GM21723 (cell line): ENCODE measurements at regions not wholly inside any gene's neighbourhood (a gene's known extent, or its start where the extent isn't known, plus 50 kb on each side); places are given as distances from the start of the nearest gene placed in this dataset.
"Not testable (repeated sequence)": the region's sequence is repeated elsewhere in the genome, so short reads cannot be mapped to it uniquely, and the experiment has no call there.

Experiments used
- ATAC-seq: cut with Tn5 transposase; IDR thresholded peaks from one replicate; pipeline ENCODE4 v1.9.1; 2021; ENCODE audit warnings: mild to moderate bottlenecking, moderate library complexity; ENCODE audit not compliant: unreplicated experiment

DNA sequence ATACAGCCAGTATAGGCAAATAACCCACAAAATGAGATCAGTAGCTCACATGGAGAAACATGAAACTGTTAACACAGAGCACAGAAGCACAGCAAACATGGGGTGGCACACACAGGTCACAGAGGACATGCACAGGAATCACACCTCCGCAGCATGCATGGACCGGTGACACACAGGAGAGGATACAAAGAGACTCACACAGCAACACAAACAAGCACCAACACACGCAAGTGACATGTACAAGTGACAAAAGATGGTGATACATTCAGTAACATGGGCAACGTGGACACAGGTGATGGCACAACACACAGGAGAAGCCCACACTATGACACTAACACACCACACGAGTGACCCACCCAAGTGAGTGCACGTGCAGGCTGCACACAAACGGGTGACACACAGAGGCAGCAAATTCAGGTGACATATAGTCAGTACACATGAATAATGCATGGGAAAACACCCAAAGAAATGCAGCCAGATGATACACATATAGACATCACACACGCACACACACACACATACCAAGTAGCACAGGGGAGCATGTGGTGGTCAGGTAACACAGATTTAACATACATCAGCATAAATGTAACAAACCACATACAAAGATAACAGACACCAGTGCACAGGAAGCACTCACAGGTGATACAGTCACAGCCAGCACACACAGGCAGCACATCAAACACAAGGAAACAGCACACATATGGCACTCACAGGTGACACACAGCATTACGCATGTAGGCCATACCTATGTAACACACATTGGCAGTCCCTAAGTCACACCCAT lies 216.0 kb upstream of the SFSWAP start:
- no peak for ATAC-seq

DNA sequence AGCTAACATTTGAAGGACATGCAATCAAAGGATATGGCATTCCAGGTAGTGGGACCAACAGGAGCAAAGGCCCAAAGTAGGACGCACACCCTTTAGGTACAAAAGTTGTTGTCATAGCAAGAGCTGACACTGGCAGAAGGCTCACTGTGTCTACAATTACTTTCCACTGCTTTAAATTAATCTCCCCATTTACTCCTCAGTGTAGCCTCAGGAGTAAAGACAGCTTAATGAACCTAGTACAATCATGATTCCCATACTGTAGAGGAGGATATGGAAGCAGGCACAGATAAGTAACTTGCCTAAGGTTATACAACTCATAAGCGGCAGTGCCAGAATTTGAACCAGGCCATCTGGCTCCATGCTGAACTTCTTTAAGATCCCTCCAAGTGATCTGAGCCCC lies 212.9 kb upstream of the SFSWAP start:
- no peak for ATAC-seq

DNA sequence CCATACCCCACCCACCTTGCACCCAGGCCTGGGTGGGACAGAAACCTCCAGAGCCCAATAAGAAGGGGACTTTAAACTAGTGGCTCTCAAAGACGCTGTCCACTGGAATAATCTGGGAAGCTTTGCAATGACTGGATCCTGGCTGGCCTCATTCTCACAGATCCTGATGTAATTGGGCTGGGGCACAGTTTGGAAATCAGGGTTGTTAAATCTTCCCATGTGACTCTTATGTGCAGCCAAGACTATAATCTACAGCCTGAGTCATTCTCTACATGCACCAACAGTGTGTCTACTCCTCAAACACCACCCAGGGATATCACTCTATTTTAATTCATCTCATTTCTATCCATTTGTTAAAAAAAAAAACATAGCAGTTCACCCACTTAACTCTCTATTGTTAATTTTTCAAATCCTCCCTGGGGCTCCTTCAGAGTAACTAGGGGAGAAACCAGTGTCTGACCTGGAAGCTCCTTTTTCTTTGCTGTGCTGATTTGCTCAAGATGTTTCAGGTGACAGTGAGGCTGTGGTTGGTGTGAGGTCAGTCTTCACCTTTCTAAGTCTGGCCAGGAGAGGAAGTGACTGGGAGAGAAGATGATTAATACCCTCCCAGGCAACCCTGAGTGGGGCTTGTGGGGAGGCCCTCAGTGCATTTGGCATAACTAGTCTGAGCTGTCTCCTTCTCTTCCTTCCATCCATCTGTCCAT lies 211.6 kb upstream of the SFSWAP start:
- peak; percentile 83 for ATAC-seq

DNA sequence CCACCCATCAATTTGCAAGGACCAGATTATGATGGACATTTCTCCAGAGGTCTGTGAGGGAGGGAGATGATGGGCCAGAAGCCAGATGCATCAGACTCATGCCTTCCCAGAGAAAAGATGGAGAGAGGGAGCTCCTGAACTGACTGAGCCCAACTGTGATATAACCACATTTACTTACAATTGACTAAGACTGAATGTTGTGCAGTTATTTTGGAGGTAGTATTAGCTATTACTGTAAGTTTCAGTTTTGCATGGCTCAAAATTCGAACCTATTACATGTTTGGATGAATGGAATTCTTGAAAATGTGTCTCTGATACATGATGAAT lies 211.1 kb upstream of the SFSWAP start:
- ATAC-seq, result no peak

DNA sequence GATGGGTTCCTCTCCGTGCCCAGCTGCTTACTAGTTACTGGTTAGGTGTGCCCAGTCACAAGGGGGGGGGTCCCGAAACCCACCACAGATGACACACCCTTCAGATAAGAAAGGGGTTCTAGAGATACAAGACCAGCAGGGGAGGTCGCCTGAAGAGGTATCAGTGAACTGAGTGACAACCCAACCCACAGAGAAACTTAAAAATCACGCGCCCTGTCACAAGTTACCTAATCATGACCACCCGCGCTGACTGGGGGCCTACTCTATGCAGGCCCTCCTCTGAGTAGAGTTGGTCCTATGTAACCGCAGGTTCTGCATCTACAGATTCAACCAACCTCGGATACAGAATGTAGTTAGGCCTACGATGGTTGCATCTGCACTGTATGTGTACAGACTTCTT lies 210.3 kb upstream of the SFSWAP start:
- no peak for ATAC-seq

DNA sequence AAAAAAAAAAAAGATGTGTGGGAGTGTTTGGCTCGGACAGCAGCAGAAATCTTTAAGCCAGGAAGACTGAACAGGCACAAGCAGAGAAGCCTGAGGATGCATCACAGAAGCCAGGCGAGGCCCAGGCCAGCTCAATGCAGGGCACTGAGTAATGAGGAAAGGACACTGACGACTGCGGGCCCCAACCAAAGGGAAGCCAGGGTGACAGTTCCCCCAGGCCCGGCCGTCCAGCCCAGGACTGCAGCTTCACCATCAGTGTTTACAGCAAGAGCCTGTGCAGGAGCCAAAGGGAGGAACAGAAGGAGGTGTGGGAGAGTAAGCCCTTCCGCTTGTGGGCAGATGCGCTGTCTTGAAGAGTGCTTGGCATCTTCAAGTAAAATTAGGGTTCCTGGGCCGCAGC lies 205.3 kb upstream of the SFSWAP start:
- no peak for ATAC-seq

DNA sequence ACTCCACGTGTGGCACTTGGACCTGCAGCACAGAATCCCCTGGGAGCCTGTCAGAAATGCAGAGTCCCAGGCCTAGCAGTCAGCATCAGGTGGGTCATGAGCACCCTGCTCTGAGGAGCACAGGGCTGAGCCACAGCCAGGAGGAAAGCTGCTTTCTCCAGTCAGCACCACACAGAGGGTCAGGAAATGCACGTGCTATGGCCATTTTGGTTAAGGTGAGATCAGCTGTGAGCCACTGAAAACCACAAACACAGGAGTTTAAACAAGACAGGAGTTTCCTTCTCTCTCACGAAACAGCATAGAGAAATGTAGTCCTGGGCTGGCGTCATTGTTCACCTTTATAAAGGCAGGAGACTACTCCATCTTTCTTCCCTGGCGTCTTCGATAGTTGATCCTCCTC lies 204.5 kb upstream of the SFSWAP start:
- no peak for ATAC-seq

DNA sequence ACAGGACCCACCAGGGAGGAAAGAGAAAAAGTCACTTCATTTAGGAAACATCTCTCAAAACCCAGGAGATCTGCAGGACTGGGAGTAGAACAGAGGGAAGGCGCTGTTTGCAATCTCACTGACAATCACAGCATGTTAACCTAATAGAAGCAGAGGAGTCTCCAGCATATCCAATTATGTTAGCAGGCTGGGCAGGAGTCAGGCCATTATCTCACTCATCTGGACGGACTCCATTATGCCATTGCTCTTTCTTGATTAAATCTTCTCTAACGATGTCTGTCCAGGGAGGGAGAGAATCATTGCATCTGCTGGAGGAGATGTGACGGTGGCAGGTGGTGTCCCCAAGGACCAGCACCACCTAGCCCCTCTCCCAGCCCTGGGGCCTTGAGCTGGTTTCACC lies 203.8 kb upstream of the SFSWAP start:
- ATAC-seq, result no peak

DNA sequence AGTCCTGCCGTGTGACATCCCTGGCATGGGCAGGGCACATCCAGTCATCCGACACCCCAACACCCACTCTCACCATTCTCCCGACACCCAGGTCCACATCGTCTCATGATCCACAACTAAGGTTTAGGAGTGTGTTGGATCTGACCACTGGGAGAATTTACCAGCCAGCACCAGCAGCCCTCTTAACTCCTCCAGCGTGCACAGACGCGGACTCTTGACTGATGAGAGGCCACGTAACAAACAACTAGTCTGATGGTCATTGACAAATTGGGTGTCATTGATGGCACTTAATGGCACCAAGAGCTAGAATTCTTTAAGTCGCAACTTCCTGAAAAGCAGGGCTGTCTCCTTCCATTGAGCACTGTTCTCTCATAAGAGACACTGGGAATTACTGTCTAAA lies 203.0 kb upstream of the SFSWAP start:
- ATAC-seq, result no peak

DNA sequence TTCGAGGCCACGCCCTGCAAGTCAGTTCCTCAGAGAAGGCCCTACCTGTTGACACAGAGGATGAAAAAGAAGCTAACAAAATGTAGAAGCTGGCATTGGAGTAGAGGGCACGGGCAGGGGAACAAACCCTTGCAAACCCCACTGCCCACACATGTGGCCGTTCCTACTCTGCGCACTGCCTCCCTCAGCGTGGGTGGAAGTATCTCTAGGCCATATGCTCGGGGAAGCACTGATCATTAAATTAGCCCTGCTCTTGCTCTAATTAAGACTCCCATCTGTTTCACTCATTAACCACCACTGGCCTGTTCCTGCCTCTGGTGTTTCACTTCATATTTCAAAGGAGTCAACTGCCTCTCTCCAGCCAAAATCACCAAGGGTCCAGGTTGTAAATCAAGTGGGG lies 201.2 kb upstream of the SFSWAP start:
- ATAC-seq, result no peak

DNA sequence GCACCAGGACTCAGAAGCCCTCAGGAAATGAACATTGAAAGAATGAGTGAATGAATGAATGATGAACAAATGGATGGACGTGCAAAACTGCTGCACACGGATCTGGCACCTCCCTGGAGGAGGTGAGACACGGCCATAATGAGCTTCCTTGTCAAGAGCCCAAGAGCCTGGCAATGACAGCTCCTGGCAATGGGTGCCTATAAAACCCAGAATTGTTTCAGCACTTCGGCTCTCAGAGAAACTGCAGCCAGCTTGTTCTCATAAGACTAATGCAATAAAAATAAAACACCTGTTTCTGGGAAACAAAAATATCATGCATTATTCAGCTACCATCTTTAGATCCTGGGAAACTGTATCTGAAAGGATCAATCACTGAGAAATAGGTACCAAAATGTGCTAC lies 200.5 kb upstream of the SFSWAP start:
- ATAC-seq, result no peak

DNA sequence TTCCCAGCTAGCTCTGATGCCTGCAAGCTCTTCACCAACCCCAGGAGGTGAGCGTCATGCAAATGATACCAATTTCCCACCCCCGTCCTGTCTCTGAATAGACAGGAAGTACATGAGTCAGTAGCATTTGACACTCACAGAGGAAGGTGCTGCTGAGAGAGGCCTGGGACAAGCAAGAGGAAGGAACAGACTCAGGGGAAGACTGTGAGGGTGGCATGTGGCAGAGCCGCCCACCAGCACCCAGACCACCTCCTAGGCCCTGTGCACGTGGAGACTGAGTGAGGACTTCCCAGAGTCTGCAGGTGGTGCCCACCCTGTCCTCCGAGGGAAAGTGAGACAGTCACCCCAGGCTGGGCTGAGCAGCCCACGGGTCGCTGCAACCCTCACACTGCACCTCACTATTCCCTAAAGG lies 199.5 kb upstream of the SFSWAP start:
- peak; percentile 98 for ATAC-seq

DNA sequence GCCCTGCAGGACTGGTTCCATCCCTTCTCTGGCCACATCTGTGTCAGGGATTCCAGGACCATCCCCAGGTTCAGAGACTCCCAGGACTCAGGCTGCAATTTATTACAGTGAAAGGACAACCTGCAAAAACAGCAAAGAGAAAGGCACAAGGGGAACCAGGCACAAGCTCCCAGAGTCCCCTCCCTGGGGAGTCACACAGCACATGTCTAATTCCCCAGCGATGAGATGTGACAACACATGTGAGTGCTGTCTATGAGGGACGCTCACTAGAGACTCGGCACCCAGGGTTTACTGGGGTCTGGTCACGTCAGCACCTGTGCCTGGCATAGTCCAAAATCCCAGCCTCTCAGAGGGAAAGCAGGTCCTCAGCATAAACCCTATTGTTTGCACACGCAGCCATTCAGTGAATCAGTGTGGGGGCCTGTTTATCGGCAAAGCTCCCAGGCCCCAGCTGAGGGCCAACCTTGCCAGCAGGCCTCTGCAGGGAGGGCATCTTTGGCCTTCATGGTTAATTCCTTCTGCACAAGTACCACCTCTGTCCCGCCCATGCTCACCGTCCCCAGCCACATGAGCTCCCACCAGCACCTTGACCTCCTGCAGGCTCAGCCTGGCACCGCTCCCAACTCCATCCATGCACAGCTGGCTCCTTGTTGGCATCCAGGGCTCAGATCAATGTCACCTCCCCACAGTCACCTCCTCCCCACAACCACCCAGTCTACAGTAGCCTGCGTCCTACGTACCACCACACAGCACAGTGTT lies 198.9 kb upstream of the SFSWAP start:
- ATAC-seq, result peak; percentile 6

DNA sequence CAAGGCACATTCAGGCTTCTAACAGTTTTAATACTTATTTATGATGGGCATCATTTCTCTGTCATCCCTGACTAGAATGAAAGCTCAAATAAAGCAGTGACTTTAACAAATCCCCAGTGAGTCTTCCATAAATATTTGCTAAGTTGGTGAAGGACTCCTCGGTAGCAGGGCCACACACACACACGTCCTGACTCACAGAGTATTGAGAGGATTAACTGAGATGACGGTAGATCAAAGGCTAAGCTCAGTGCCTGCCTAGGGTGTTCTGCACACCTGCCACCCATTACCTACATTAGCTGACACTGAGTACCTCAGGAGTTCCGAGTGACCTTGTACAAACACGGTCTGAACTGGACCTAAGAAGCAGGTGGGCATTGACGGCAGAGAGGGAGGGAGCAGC lies 197.3 kb upstream of the SFSWAP start:
- ATAC-seq, result no peak

DNA sequence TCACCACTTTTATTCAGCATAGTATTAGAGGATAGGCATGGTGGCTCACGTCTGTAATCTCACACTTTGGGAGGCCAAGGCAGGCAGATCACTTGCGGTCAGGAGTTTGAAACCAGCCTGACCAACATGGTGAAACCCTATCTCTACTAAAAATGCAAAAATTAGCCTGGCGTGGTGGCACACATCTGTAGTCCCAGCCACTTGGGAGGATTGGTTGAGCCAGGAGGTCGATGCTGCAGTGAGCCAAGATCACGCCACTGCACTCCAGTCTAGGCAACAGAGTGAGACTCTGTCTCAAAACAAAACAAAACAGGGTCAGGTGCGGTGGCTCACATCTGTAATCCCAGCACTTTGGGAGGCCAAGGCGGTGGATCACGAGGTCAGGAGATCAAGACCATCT lies 190.3 kb upstream of the SFSWAP start:
- not testable (repeated sequence) for ATAC-seq

DNA sequence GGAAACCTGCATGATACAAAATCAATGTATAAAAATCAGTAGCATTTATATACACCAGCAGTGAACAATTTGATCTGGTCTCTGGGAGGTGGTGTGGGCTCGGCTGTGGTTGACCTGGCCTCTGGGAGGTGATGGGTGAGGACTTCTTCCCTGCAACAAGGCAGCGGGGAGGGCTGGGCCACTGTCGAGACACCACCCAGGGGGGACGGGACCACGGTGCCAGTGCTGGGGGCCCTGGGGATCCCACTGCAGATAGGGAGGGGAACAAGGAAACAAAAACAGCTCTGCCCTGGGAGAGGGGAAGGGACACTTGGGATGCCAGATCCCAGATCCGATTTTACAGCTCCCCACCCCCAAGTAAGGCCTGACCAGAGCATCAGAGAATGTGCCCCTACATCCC lies 189.6 kb upstream of the SFSWAP start:
- no peak for ATAC-seq

DNA sequence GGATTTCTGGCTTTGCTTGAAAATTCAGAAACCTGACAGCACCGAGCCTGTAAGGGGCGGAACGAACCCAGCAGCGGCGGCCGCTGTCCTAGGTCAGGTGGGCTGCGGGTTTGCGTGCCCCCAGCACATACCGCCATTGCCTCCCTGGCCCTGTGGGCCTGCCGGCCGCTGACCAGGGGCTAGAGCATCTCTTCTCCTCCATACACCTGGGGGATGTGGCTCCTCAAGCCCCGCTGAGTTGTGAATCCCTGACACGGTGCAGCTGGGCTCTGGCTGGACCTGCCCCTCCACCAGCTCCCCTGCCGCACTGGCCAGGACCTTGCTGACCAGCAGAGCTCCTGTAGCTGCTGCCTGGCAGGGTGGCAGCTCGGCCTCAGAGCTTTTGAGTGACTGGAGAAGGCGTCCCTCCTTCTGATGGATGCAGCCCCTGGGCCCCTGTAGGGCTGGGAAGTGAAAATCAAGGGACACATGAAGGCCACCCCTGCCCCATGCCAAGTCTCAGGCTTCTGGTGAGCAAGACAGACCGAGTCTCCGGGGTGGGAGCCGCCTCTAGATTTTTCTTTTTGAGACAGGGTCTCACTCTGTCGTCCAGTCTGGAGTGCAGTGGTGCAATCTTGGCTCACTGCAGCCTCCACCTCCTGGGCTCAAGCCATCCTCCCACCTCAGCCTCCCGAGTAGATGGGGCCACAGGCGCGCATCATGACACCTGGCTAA lies 184.9 kb upstream of the SFSWAP start:
- no peak for ATAC-seq

DNA sequence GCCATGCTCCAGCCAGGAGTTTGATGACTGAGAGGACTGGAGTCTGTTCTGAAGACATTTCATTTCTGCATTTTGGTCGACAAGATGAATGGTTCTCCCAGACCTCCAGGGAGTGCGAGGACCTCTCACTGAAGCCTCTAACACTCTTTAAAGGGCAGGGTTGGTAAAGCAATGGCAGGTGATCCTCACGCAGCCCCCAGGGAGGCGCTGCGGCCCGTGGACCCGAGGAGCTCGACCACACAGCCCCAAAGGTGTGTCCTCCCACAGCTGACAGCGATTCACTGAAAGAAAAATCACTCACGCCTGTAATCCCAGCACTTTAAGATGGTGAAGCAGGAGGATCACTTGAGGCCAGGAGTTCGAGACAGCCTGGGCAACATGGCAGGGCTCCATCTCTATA lies 183.8 kb upstream of the SFSWAP start:
- no peak for ATAC-seq

DNA sequence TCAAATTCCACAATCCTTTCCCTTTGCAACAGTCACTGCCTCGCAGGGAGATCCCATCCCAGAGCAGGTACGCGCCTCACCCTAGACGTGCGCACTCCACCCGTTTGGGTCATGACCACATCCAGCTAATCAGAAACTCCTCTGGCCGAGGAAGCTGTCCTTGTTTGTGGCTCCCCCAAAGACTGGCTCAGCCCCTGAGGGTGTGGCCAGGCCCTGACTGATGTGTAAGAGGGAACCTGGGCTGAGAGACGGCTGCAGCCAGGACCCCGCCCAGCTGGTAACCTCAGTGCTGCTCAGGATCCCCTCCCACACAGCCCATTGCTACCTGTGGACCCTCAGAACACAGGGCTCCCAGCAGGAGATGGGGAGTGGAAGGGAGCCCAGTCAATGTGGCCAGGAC lies 183.2 kb upstream of the SFSWAP start:
- ATAC-seq, result no peak

DNA sequence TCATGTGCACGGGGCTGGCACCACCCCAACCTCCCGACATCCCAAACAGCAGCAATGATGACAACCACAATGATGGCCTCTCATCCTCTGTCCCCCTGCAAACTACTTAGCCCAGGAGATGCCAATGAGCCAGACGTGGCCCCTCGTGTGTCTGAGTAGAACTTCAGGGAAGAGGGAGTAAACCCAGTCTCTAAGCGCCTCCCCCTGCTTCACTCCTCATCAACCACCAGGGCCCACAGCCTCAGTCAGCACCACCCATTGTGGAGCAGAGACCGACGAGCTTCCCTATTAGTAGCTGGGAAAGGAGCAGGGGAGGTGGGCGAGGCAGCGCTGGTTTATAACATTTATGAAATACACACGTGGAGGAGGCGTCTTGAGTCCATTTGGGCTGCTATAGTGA lies 182.7 kb upstream of the SFSWAP start:
- no peak for ATAC-seq

DNA sequence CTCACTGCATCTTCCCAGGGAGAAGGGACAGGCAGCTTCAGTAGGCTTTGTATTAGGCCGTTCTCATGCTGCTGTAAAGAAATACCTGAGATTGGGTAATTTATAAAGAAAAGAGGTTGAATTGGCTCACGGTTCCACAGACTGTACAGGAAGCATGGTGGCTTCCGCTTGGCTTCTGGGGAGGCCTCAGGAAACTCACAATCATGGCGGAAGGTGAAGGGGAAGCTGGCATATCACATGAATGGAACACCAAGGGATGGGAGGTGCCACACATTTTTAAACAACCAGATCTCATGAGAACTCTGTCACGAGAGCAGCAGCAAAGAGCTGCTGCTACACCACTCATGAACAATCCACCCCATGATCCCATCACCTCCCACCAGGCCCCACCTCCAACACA lies 182.2 kb upstream of the SFSWAP start:
- ATAC-seq, result no peak
